Retinal pigment epithelial cell (primary cell): ENCODE measurements at regions not wholly inside any gene's neighbourhood (a gene's known extent, or its start where the extent isn't known, plus 50 kb on each side); places are given as distances from the start of the nearest gene placed in this dataset.

Experiments
- DNase-seq: peaks from one replicate; pipeline ENCODE4 v3.0.0-alpha.2; 2010; ENCODE audit warnings: low read depth
- H3K4me3 ChIP-seq: 2 replicates; pipeline ENCODE4 v1.5.1; 2011; ENCODE audit warnings: mild to moderate bottlenecking, low read length, control low read depth, moderate library complexity
- CTCF ChIP-seq: conservative IDR thresholded peaks from 2 replicates; pipeline ENCODE4 v1.5.1; 2011; ENCODE audit warnings: low read depth, low read length, control low read depth, inconsistent platforms

- H3K4me3 ChIP-seq = no peak overlapping the region
- TF ChIP-seq CTCF = no peak
- no peak for DNase-seq
Observed at GRCh38 chr11:22476589-22476988, 138.4 kb downstream of the SLC17A6 start.

GRCh38 chr11:22474616-22475015 lies 136.4 kb downstream of the SLC17A6 start:
- no peak overlapping the region for H3K4me3 ChIP-seq
- no peak for DNase-seq
- TF ChIP-seq CTCF = no peak

DNA sequence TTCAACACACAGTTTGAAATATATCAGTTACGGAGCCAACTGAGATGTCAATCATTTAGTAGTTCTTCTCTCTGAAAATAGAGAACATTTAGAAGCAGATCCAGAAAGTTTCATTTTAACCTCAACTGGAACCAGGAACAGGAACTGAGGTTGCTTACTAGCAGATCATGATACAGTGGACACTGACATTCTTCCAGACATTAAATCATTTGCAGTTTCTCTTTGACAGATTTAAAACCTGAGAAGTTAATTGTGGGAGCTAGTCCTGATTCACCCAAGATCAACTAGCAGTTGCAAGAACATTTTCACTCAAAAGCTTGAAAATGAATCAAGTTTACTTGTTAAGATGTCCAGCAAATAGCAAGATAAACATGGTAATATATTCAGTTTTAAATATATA lies 135.4 kb downstream of the SLC17A6 start:
- no peak for TF ChIP-seq CTCF

DNA sequence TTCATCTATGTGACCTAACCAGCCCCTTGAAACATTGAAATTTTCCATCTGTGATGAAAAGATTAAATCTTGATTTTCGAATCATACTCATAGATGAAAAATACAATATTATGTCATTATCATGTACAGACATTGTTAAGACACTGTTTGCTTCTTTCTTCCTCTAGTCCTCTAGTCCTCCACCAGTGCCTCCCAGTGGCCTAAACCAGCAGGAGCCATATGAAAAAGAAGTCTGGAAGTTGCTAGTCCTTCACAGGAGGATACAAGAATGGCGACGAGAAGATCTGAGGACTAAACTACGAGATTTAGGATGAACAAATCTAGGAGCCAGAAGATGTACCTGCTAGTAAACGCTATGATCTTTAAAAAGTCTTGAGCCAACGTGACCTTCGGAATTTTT lies 134.1 kb downstream of the SLC17A6 start:
- DNase-seq = no peak
- H3K4me3 ChIP-seq = no peak overlapping the region
- peak; percentile 37 for TF ChIP-seq CTCF

More for the DNA sequence above, 135.4 kb downstream of the SLC17A6 start:
- DNase-seq = no peak
- H3K4me3 ChIP-seq = no peak overlapping the region

DNA sequence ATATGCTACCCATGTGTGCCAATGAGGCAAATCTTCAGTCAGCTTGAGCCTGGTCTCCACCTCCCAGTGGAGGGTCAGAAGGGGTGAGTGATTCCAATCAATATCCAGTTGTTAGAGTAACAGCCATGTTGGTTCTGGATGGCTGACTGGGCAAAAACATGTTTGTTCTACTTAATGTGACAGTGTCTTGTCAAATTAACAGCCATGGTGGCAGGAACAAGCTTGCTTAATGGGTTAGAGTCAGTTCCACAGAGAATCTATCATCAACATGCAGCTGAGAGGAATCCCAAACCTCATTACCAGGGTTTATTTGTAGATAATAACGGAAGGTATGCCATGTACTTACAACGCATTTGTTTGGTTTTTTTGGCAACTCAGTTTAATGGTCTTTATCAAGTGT lies 133.2 kb downstream of the SLC17A6 start:
- TF ChIP-seq CTCF = no peak

GRCh38 chr11:22467741-22468140 lies 129.6 kb downstream of the SLC17A6 start:
- TF ChIP-seq CTCF = no peak
- no peak for DNase-seq
- H3K4me3 ChIP-seq = no peak overlapping the region

More for the DNA sequence above, 133.2 kb downstream of the SLC17A6 start:
- H3K4me3 ChIP-seq = no peak overlapping the region
- DNase-seq = no peak

DNA sequence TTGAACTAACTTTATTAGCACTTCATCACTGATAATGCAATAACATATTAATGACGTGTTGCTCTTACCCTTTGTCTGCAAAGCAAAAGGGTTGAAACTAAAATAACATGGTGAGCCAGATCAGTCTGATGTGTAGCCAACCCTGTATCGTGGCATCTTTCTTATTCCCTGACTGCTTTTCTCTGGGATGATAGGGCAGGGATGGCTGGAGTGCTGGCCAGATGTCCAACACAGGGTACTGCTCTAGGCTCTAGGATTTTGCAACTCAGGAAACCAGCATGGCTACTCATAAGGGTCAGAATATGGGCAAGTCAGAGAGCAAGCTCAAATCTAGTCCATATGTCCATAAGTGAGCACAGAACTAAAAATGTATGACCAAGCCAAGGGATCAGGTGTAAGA lies 129.1 kb downstream of the SLC17A6 start:
- no peak overlapping the region for H3K4me3 ChIP-seq
- TF ChIP-seq CTCF = no peak
- DNase-seq = no peak
